ENCODE measurements at regions not wholly inside any gene's neighbourhood (a gene's known extent, or its start where the extent isn't known, plus 50 kb on each side); places are given as distances from the start of the nearest gene placed in this dataset.

GRCh38 chr2:223537115-223537514 lies 65.0 kb downstream of the SCG2 start:
- Histone ChIP-seq H2AFZ (ENCODE audit: low read length) (no peak overlapping the region), H3K9me3 (ENCODE audit: control insufficient read depth, insufficient read depth, low read depth, low read length) (no peaks in the 10 kb centered on the region), H3K27me3 (ENCODE audit: control insufficient read depth, insufficient read depth, low read length) (no peaks in the 10 kb centered on the region), H3K79me2 (ENCODE audit: control insufficient read depth, insufficient read depth, low read length) (no peaks in the 10 kb centered on the region), H3K36me3 (ENCODE audit: control insufficient read depth, insufficient read depth, low read length) (no peaks in the 10 kb centered on the region), H3K9ac (ENCODE audit: insufficient read depth, low read length) (no peak overlapping the region), H3K4me2 (ENCODE audit: extremely low read depth, insufficient read depth, low read length) (no peak overlapping the region), H3K27ac (ENCODE audit: insufficient read depth, low read length) (no peak overlapping the region), H4K20me1 (ENCODE audit: control insufficient read depth, extremely low read depth, insufficient read depth, low read length) (no peaks in the 10 kb centered on the region), H3K4me3 (replicated peaks in 1 of 4; ENCODE audit: control extremely low read depth in 1 of 4, insufficient read depth in 1 of 4, low read depth in 3 of 4, low read length in 4 of 4) (no peak overlapping the region), H3K4me1 (ENCODE audit: control insufficient read depth, extremely low read depth, insufficient read depth, low read length) (peaks cover 5% of the 10 kb centered on the region)
- peak; percentile 40 to 61 for DNase-seq (ENCODE audit: low read depth in 2 of 2)
- TF ChIP-seq EZH2 (IDR thresholded peaks at IDR 0.05; ENCODE audit: low read length, missing control alignments) (no peak), CTCF (conservative IDR thresholded peaks at IDR 0.05 in 1 of 2, IDR thresholded peaks at IDR 0.05 in 1 of 2; ENCODE audit: low read depth in 1 of 2, low read length in 2 of 2) (no peak)

- no peak overlapping the region for H2AFZ ChIP-seq (ENCODE audit: low read length)
- H3K4me1 ChIP-seq (ENCODE audit: control insufficient read depth, extremely low read depth, insufficient read depth, low read length), result peaks cover 5% of the 10 kb centered on the region
- H3K4me3 ChIP-seq (replicated peaks in 1 of 4; ENCODE audit: control extremely low read depth in 1 of 4, insufficient read depth in 1 of 4, low read depth in 3 of 4, low read length in 4 of 4), result no peak overlapping the region
- DNase-seq (ENCODE audit: low read depth in 2 of 2), result peak; percentile 64 to 73
- H3K79me2 ChIP-seq (ENCODE audit: control insufficient read depth, insufficient read depth, low read length), result no peaks in the 10 kb centered on the region
- H3K9me3 ChIP-seq (ENCODE audit: control insufficient read depth, insufficient read depth, low read depth, low read length), result no peaks in the 10 kb centered on the region
- H3K4me2 ChIP-seq (ENCODE audit: extremely low read depth, insufficient read depth, low read length), result peak overlapping the region; percentile 15
- no peaks in the 10 kb centered on the region for H3K36me3 ChIP-seq (ENCODE audit: control insufficient read depth, insufficient read depth, low read length)
- TF ChIP-seq EZH2 (IDR thresholded peaks at IDR 0.05; ENCODE audit: low read length, missing control alignments), result no peak
- H3K27me3 ChIP-seq (ENCODE audit: control insufficient read depth, insufficient read depth, low read length), result no peaks in the 10 kb centered on the region
- H3K27ac ChIP-seq (ENCODE audit: insufficient read depth, low read length), result no peak overlapping the region
- H3K9ac ChIP-seq (ENCODE audit: insufficient read depth, low read length), result no peak overlapping the region
- no peaks in the 10 kb centered on the region for H4K20me1 ChIP-seq (ENCODE audit: control insufficient read depth, extremely low read depth, insufficient read depth, low read length)
These were observed 64.2 kb downstream of the SCG2 start for GRCh38 chr2:223537651-223538601.

- no peaks in the 10 kb centered on the region for H3K79me2 ChIP-seq (ENCODE audit: control insufficient read depth, insufficient read depth, low read length)
- H3K27me3 ChIP-seq (ENCODE audit: control insufficient read depth, insufficient read depth, low read length), result no peaks in the 10 kb centered on the region
- H3K9me3 ChIP-seq (ENCODE audit: control insufficient read depth, insufficient read depth, low read depth, low read length), result no peaks in the 10 kb centered on the region
- no peak for TF ChIP-seq CTCF (conservative IDR thresholded peaks at IDR 0.05 in 1 of 2, IDR thresholded peaks at IDR 0.05 in 1 of 2; ENCODE audit: low read depth in 1 of 2, low read length in 2 of 2)
- TF ChIP-seq EZH2 (IDR thresholded peaks at IDR 0.05; ENCODE audit: low read length, missing control alignments), result no peak
- no peaks in the 10 kb centered on the region for H3K36me3 ChIP-seq (ENCODE audit: control insufficient read depth, insufficient read depth, low read length)
- no peak overlapping the region for H3K4me3 ChIP-seq (replicated peaks in 1 of 4; ENCODE audit: control extremely low read depth in 1 of 4, insufficient read depth in 1 of 4, low read depth in 3 of 4, low read length in 4 of 4)
- H2AFZ ChIP-seq (ENCODE audit: low read length), result peak overlapping the region; percentile 52
- no peaks in the 10 kb centered on the region for H4K20me1 ChIP-seq (ENCODE audit: control insufficient read depth, extremely low read depth, insufficient read depth, low read length)
- no peak overlapping the region for H3K9ac ChIP-seq (ENCODE audit: insufficient read depth, low read length)
- H3K4me2 ChIP-seq (ENCODE audit: extremely low read depth, insufficient read depth, low read length), result no peak overlapping the region
- DNase-seq (ENCODE audit: low read depth in 2 of 2), result peak; percentile 21 to 49
- H3K4me1 ChIP-seq (ENCODE audit: control insufficient read depth, extremely low read depth, insufficient read depth, low read length), result peaks cover 5% of the 10 kb centered on the region
- no peak overlapping the region for H3K27ac ChIP-seq (ENCODE audit: insufficient read depth, low read length)
These were observed 63.2 kb downstream of the SCG2 start for GRCh38 chr2:223538920-223539440.

All from fibroblast of lung (primary cell).